WTC11 (cell line): ENCODE measurements at regions not wholly inside any gene's neighbourhood (a gene's known extent, or its start where the extent isn't known, plus 50 kb on each side); places are given as distances from the start of the nearest gene placed in this dataset.
"Not testable (repeated sequence)": the region's sequence is repeated elsewhere in the genome, so short reads cannot be mapped to it uniquely, and the experiment has no call there.

Experiments used
- AFF4 ChIP-seq: sonication (generic); formaldehyde crosslinking; IDR thresholded peaks from 2 replicates; pipeline ENCODE4 v1.8.1; 2023; ENCODE audit warnings: mild to moderate bottlenecking, missing genetic modification reagents, borderline replicate concordance
- CTCF ChIP-seq: fragments of 200-600 bp; IDR thresholded peaks from 2 replicates; pipeline ENCODE4 v1.8.0; 2022; ENCODE audit warnings: antibody characterized with exemption
- ESRRA ChIP-seq: sonication (generic); formaldehyde crosslinking; IDR thresholded peaks from 2 replicates; pipeline ENCODE4 v1.8.1; 2022; ENCODE audit warnings: mild to moderate bottlenecking, missing genetic modification reagents, borderline replicate concordance
- HMGA2 ChIP-seq: fragments of 250-450 bp; sonication (Bioruptor Pico); IDR thresholded peaks from 2 replicates; pipeline ENCODE4 v1.4.0; 2021; ENCODE audit warnings: mild to moderate bottlenecking, moderate library complexity
- MAX ChIP-seq: sonication (generic); formaldehyde crosslinking; IDR thresholded peaks from 2 replicates; pipeline ENCODE4 v1.8.0; 2022; ENCODE audit warnings: mild to moderate bottlenecking, missing genetic modification reagents
- OVOL2 ChIP-seq: fragments of 250-450 bp; sonication (Bioruptor Pico); IDR thresholded peaks from 2 replicates; pipeline ENCODE4 v1.9.0; 2021; ENCODE audit warnings: mild to moderate bottlenecking, borderline replicate concordance
- TEAD4 ChIP-seq: sonication (generic); formaldehyde crosslinking; IDR thresholded peaks from 2 replicates; pipeline ENCODE4 v1.8.0; 2022; ENCODE audit warnings: mild to moderate bottlenecking, missing genetic modification reagents
- ZNF425 ChIP-seq: fragments of 250-450 bp; sonication (Bioruptor Pico); conservative IDR thresholded peaks from 2 replicates; pipeline ENCODE4 v1.9.0; 2021; ENCODE audit warnings: mild to moderate bottlenecking

- TF ChIP-seq ESRRA (CRISPR knock-in tag); CTCF; TEAD4 (CRISPR knock-in tag); OVOL2 (CRISPR knock-in tag); AFF4 (CRISPR knock-in tag); HMGA2 (CRISPR knock-in tag); MAX (CRISPR knock-in tag); ZNF425 (CRISPR knock-in tag): not testable (repeated sequence)
These were observed 361.7 kb downstream of the TYW1 start for GRCh38 chr7:67358316-67358715.
